PC-3 (cell line): ENCODE measurements at regions not wholly inside any gene's neighbourhood (a gene's known extent, or its start where the extent isn't known, plus 50 kb on each side); places are given as distances from the start of the nearest gene placed in this dataset.

Source experiments
- EZH2 ChIP-seq: fragments of 300-600 bp; sonication (generic); IDR thresholded peaks from one replicate; pipeline ENCODE4 v1.6.1; 2017; ENCODE audit warnings: antibody characterized with exemption, mild to moderate bottlenecking, low read length; ENCODE audit not compliant: unreplicated experiment
- EZH2phosphoT487 ChIP-seq: fragments of 300-600 bp; sonication (generic); IDR thresholded peaks from 2 replicates; pipeline ENCODE4 v1.6.1; 2018; ENCODE audit warnings: mild to moderate bottlenecking, antibody characterized with exemption, low read length, borderline replicate concordance
- TF ChIP-seq, protein P1 (sequence below): fragments of 300-600 bp; sonication (generic); conservative IDR thresholded peaks from 2 replicates; pipeline ENCODE4 v1.5.1; 2017; ENCODE audit warnings: antibody characterized with exemption, low read depth, mild to moderate bottlenecking, low read length

DNA sequence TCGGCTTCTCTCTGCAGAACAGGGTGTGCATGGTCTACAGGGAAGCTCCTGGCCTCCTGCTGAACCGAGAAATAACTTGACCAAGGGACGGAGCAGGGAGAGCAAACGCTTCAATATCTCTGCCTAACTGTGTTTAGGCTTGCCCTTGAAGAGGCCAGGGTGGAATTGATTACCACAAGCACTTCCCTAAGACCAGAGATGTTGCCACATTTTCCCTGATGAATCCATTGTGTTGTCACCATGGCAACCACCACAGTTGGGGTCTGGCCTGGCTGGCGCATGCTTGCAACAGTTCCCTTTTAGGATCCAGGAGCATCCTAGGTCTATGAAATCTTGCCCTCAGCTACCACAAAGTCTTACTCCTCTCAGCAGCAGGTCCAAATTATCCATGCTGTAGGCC lies 213.5 kb upstream of the SULF2 start:
- TF ChIP-seq, protein P1, sequence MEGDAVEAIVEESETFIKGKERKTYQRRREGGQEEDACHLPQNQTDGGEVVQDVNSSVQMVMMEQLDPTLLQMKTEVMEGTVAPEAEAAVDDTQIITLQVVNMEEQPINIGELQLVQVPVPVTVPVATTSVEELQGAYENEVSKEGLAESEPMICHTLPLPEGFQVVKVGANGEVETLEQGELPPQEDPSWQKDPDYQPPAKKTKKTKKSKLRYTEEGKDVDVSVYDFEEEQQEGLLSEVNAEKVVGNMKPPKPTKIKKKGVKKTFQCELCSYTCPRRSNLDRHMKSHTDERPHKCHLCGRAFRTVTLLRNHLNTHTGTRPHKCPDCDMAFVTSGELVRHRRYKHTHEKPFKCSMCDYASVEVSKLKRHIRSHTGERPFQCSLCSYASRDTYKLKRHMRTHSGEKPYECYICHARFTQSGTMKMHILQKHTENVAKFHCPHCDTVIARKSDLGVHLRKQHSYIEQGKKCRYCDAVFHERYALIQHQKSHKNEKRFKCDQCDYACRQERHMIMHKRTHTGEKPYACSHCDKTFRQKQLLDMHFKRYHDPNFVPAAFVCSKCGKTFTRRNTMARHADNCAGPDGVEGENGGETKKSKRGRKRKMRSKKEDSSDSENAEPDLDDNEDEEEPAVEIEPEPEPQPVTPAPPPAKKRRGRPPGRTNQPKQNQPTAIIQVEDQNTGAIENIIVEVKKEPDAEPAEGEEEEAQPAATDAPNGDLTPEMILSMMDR = no peak
- TF ChIP-seq EZH2 = no peak
- no peak for TF ChIP-seq EZH2phosphoT487
